GM18858 (cell line): ENCODE measurements at regions not wholly inside any gene's neighbourhood (a gene's known extent, or its start where the extent isn't known, plus 50 kb on each side); places are given as distances from the start of the nearest gene placed in this dataset.
"Not testable (repeated sequence)": the region's sequence is repeated elsewhere in the genome, so short reads cannot be mapped to it uniquely, and the experiment has no call there.

Experiments
- ATAC-seq: cut with Tn5 transposase; IDR thresholded peaks from one replicate; pipeline ENCODE4 v1.9.1; 2021; ENCODE audit not compliant: unreplicated experiment

GRCh38 chr5:120813551-120813950 lies 349.5 kb downstream of the PRR16 start:
- ATAC-seq = no peak

GRCh38 chr5:120817044-120817985 lies 353.2 kb downstream of the PRR16 start:
- no peak for ATAC-seq

GRCh38 chr5:120818128-120818527 lies 354.0 kb downstream of the PRR16 start:
- ATAC-seq = no peak

DNA sequence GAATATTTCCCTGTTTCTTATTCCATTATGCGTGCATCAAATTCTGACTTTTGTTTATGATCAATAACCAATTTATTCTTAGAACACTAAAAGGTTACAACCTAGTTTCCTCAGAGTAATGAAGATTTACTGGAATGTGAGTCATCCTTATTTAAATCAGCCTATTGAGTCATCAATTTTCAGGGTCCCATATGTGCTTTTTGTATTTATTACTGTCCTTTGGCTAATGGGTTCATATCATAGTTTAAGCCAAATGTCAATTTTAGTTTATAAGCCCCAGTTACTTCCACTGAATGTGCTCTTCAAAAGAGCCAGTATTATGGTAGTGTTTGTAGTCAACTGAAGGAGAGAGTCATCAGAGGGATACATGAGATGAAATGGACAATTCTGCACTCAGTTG lies 359.2 kb downstream of the PRR16 start:
- ATAC-seq = no peak

DNA sequence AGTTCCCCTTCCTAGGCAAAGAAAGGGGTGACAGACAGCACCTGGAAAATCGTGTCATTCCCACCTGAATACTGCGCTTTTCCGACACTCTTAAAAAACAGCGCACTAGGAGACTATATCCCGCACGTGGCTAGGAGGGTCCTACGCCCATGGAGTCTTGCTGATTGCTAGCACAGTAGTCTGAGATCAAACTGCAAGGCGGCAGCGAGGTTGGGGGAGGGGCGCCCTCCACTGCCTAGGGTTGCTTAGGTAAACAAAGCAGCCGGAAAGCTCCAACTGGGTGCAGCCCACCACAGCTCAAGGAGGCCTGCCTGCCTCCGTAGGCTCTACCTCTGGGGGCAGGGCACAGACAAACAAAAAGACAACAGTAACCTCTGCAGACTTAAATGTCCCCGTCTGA lies 367.5 kb downstream of the PRR16 start:
- ATAC-seq = not testable (repeated sequence)

DNA sequence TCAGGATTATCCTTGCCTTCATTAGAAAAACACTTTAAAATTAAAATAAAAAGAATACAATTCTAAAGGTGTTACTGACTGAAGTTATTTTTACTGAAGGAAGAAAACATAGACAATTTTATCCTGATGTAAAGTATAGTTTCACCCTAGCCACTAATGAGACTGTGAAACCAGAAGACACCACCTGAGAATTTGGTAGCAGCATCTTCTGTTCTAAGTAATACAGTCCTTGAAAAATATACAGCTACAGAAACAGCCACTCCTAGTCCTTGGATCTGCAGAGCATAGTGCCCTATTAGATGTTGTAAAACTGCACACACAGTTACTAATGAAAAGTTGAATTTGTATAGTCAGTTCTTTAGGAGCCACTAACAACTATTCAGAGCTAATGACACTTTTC lies 377.7 kb downstream of the PRR16 start:
- no peak for ATAC-seq

- no peak for ATAC-seq
Observed at GRCh38 chr5:120843390-120843980, 379.4 kb downstream of the PRR16 start.

GRCh38 chr5:120848883-120849282 lies 384.8 kb downstream of the PRR16 start:
- no peak for ATAC-seq

GRCh38 chr5:120852222-120852860 lies 388.2 kb downstream of the PRR16 start:
- no peak for ATAC-seq

DNA sequence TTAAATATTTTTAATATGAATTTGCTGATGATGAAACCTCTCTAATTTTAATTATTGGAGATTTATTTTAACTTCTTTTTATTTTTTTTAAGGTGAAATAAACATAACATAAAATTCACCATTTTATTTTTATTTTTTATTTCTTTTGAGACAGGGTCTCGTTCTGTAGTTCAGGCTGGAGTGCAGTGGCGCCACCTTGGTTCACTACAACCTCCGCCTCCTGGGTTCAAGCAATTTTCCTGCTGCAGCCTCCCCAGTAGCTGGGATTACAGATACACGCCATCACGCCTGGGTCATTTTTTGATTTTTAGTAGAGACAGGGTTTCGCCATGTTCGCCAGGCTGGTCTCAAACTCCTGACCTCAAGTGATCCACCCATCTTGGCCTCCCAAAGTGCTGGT lies 402.9 kb downstream of the PRR16 start:
- ATAC-seq = no peak

DNA sequence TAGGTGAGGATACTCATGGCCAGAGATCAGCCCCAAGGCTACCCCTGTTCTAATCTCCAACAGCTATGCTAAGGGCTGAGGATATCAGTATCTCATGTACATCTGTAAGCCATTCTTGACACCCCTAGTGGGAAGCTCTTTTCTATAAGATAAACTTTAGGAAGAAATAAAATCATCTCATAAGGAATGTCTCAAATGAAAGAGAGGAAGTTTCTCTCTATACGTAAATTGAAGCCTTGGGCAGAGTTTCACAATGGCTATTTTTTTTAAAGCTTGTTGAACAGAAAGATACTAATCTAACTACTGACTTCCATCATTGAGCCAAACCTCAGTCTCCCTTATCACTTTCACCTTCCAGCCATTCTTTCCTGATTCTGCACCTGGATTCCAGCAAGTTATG lies 405.7 kb downstream of the PRR16 start:
- ATAC-seq = no peak

GRCh38 chr5:120872297-120872696 lies 408.2 kb downstream of the PRR16 start:
- ATAC-seq = no peak

DNA sequence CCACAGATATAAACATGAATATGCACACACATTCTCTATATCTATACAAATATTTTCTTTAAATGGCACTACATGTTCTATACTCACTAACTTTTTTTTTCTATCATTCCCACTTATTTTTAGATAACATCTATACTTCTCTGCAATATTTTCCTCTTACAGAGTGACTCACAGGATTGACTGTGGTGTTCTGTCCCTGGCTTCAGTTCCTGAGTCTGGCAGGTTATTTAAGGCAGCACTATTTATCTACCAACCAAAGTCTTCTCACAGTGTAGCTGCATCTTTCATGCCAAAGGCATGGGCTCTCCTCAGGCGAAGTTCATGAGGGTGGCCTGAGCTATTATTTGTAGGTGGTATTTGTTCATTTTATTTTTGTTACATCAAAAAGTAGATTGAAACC lies 409.0 kb downstream of the PRR16 start:
- no peak for ATAC-seq

GRCh38 chr5:120874081-120874862 lies 410.2 kb downstream of the PRR16 start:
- ATAC-seq = no peak

DNA sequence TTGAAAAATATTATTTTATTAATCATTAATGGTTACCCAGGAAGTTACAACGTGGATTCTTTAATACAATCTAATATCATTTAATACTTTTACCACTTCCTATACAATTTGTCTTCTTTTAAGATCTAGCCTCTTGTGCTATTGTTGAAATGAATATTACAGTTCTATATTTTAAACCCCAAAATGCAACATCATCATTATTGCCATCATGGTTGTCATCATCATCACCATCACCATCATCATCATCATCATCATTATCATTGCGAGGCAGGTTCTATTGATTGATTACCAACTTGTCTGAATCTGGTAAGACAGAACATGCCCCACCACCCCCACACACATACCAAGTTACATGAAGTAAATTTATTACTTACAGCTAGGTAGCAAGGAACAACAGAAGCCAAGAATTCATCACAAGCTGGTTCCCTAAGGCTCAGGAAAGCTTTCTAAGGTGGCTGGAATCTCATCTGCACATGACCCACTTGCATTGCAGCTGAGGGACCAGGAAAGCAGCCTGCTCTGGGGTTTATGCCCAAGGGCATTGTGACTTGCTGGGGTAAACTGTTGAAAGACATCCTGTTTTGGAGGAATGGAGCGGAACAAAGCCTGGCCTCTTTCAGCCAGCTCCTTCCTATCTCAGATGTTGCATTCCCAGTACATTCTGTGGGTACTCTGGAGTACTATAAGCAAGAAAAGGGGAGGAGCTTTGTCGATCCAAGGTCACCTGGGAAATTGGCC lies 418.1 kb downstream of the PRR16 start:
- ATAC-seq = no peak

GRCh38 chr5:120886351-120886860 lies 422.3 kb downstream of the PRR16 start:
- ATAC-seq = no peak

GRCh38 chr5:120895660-120896059 lies 431.6 kb downstream of the PRR16 start:
- ATAC-seq = no peak

- no peak for ATAC-seq
Observed at GRCh38 chr5:120901199-120901598, 437.1 kb downstream of the PRR16 start.

- ATAC-seq = no peak
Observed at GRCh38 chr5:120907953-120908352, 443.9 kb downstream of the PRR16 start.

DNA sequence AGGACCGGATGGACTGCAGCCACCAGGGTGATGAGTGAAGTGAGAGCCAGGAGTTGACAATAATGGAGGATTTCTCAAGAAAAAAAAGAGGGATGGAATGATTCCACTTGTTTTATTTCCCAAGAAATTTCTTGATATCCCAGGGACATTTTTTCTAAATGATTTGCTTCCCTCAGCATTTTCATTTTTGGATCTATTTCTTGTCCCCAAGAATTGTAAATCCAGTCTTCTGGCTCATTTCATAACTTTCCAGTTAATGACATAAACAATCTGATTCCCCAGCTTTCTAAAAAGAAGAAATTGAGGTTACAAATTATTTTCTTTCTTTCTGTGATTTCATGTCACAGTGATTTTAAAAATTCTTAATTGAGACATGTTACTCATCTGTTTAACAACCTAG lies 446.5 kb downstream of the PRR16 start:
- ATAC-seq = no peak
